HepG2 (cell line): ENCODE measurements at regions not wholly inside any gene's neighbourhood (a gene's known extent, or its start where the extent isn't known, plus 50 kb on each side); places are given as distances from the start of the nearest gene placed in this dataset.

Source experiments
- CHCHD3 ChIP-seq: sonication (generic); formaldehyde crosslinking; IDR thresholded peaks from 2 replicates; pipeline ENCODE4 v1.8.0; 2022; ENCODE audit warnings: mild to moderate bottlenecking, missing genetic modification reagents, moderate library complexity
- DNMT1 ChIP-seq: sonication (generic); formaldehyde crosslinking; IDR thresholded peaks from 2 replicates; pipeline ENCODE4 v1.5.1; 2020; ENCODE audit warnings: mild to moderate bottlenecking, missing genetic modification reagents
- FOXM1 ChIP-seq: sonication (generic); formaldehyde crosslinking; IDR thresholded peaks from 2 replicates; pipeline ENCODE4 v1.5.0; 2020; ENCODE audit warnings: missing genetic modification reagents
- HMGXB3 ChIP-seq: sonication (generic); formaldehyde crosslinking; IDR thresholded peaks from 2 replicates; pipeline ENCODE4 v1.4.0; 2020; ENCODE audit warnings: missing genetic modification reagents, borderline replicate concordance
- IRF1 ChIP-seq: sonication (generic); formaldehyde crosslinking; IDR thresholded peaks from 2 replicates; pipeline ENCODE4 v1.4.0; 2020; ENCODE audit warnings: low read depth, mild to moderate bottlenecking, missing genetic modification reagents
- XBP1 ChIP-seq: sonication (generic); formaldehyde crosslinking; IDR thresholded peaks from 2 replicates; pipeline ENCODE4 v1.5.0; 2020; ENCODE audit warnings: missing genetic modification reagents
- ZFP90 ChIP-seq: sonication (generic); formaldehyde crosslinking; IDR thresholded peaks from 2 replicates; pipeline ENCODE4 v1.8.0; 2022; ENCODE audit warnings: missing genetic modification reagents, mild to moderate bottlenecking, inconsistent platforms, borderline replicate concordance
- TF ChIP-seq, protein P1 (sequence below): sonication (generic); formaldehyde crosslinking; conservative IDR thresholded peaks from 2 replicates; pipeline ENCODE4 v1.4.0; 2020; ENCODE audit warnings: missing genetic modification reagents
- TF ChIP-seq, protein P2 (sequence below): sonication (generic); formaldehyde crosslinking; IDR thresholded peaks from 2 replicates; pipeline ENCODE4 v1.8.0; 2022; ENCODE audit warnings: missing genetic modification reagents, mild to moderate bottlenecking, borderline replicate concordance
- TF ChIP-seq, protein P3 (sequence below): sonication (generic); formaldehyde crosslinking; IDR thresholded peaks from 2 replicates; pipeline ENCODE4 v1.9.0; 2022; ENCODE audit warnings: missing genetic modification reagents, mild to moderate bottlenecking, borderline replicate concordance
- TF ChIP-seq, protein P4 (sequence below): sonication (generic); formaldehyde crosslinking; IDR thresholded peaks from 2 replicates; pipeline ENCODE4 v1.8.1; 2022; ENCODE audit warnings: low read depth, mild to moderate bottlenecking, missing genetic modification reagents
- TF ChIP-seq, protein P5 (sequence below): sonication (generic); formaldehyde crosslinking; IDR thresholded peaks from 2 replicates; pipeline ENCODE4 v1.4.0; 2020; ENCODE audit warnings: missing genetic modification reagents

DNA sequence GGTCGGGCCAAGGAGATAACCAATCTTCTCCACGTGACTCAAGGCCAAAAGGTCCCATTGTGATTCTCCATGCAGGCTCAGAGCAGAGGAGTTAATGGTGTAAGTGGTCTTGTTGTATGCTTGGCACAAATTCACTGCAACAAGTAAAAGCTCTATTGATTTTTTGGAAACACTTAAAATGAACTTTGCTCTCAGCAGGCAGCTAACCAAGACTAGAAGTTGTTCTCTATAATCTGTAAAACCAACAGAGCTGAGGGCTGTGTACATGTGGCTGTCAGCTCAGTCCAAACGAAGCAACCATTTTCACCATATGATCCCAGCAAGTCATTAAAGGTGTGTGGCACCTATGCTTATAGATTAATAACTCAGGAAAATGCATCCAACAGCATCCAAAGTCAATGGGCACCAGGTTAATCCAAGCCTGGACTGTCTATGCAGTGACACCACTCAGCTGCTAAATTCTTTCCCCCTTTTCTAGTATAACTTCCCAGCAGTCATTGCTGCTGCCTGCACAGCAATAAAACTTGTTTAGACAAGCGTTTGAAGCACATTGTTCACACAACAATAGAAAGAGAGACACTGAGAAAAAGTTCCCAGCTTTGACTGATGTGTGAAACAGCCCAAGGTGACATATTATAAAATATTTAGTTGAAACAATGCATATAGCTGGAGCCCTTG, 603.8 kb upstream of the ADAMTS9 start (continued):
- TF ChIP-seq, protein P1, sequence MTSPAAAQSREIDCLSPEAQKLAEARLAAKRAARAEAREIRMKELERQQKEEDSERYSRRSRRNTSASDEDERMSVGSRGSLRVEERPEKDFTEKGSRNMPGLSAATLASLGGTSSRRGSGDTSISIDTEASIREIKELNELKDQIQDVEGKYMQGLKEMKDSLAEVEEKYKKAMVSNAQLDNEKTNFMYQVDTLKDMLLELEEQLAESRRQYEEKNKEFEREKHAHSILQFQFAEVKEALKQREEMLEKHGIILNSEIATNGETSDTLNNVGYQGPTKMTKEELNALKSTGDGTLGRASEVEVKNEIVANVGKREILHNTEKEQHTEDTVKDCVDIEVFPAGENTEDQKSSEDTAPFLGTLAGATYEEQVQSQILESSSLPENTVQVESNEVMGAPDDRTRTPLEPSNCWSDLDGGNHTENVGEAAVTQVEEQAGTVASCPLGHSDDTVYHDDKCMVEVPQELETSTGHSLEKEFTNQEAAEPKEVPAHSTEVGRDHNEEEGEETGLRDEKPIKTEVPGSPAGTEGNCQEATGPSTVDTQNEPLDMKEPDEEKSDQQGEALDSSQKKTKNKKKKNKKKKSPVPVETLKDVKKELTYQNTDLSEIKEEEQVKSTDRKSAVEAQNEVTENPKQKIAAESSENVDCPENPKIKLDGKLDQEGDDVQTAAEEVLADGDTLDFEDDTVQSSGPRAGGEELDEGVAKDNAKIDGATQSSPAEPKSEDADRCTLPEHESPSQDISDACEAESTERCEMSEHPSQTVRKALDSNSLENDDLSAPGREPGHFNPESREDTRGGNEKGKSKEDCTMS (CRISPR knock-in tag): no peak
- no peak for TF ChIP-seq ZFP90 (CRISPR knock-in tag)
- TF ChIP-seq, protein P2, sequence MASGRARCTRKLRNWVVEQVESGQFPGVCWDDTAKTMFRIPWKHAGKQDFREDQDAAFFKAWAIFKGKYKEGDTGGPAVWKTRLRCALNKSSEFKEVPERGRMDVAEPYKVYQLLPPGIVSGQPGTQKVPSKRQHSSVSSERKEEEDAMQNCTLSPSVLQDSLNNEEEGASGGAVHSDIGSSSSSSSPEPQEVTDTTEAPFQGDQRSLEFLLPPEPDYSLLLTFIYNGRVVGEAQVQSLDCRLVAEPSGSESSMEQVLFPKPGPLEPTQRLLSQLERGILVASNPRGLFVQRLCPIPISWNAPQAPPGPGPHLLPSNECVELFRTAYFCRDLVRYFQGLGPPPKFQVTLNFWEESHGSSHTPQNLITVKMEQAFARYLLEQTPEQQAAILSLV (CRISPR knock-in tag): no peak
- TF ChIP-seq, protein P3, sequence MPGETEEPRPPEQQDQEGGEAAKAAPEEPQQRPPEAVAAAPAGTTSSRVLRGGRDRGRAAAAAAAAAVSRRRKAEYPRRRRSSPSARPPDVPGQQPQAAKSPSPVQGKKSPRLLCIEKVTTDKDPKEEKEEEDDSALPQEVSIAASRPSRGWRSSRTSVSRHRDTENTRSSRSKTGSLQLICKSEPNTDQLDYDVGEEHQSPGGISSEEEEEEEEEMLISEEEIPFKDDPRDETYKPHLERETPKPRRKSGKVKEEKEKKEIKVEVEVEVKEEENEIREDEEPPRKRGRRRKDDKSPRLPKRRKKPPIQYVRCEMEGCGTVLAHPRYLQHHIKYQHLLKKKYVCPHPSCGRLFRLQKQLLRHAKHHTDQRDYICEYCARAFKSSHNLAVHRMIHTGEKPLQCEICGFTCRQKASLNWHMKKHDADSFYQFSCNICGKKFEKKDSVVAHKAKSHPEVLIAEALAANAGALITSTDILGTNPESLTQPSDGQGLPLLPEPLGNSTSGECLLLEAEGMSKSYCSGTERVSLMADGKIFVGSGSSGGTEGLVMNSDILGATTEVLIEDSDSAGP: no peak
- TF ChIP-seq, protein P4, sequence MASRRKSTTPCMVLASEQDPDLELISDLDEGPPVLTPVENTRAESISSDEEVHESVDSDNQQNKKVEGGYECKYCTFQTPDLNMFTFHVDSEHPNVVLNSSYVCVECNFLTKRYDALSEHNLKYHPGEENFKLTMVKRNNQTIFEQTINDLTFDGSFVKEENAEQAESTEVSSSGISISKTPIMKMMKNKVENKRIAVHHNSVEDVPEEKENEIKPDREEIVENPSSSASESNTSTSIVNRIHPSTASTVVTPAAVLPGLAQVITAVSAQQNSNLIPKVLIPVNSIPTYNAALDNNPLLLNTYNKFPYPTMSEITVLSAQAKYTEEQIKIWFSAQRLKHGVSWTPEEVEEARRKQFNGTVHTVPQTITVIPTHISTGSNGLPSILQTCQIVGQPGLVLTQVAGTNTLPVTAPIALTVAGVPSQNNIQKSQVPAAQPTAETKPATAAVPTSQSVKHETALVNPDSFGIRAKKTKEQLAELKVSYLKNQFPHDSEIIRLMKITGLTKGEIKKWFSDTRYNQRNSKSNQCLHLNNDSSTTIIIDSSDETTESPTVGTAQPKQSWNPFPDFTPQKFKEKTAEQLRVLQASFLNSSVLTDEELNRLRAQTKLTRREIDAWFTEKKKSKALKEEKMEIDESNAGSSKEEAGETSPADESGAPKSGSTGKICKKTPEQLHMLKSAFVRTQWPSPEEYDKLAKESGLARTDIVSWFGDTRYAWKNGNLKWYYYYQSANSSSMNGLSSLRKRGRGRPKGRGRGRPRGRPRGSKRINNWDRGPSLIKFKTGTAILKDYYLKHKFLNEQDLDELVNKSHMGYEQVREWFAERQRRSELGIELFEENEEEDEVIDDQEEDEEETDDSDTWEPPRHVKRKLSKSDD (CRISPR knock-in tag): no peak; the same call in 1 of the 2 replicates
- no peak for TF ChIP-seq XBP1 (CRISPR knock-in tag)
- TF ChIP-seq FOXM1 (CRISPR knock-in tag): no peak
- no peak for TF ChIP-seq IRF1
- no peak for TF ChIP-seq CHCHD3 (CRISPR knock-in tag)
- no peak for TF ChIP-seq HMGXB3 (CRISPR knock-in tag)
- TF ChIP-seq, protein P5, sequence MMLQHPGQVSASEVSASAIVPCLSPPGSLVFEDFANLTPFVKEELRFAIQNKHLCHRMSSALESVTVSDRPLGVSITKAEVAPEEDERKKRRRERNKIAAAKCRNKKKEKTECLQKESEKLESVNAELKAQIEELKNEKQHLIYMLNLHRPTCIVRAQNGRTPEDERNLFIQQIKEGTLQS: no peak
- no peak for TF ChIP-seq DNMT1 (CRISPR knock-in tag)
